ENCODE measurements at regions not wholly inside any gene's neighbourhood (a gene's known extent, or its start where the extent isn't known, plus 50 kb on each side); places are given as distances from the start of the nearest gene placed in this dataset.

DNA sequence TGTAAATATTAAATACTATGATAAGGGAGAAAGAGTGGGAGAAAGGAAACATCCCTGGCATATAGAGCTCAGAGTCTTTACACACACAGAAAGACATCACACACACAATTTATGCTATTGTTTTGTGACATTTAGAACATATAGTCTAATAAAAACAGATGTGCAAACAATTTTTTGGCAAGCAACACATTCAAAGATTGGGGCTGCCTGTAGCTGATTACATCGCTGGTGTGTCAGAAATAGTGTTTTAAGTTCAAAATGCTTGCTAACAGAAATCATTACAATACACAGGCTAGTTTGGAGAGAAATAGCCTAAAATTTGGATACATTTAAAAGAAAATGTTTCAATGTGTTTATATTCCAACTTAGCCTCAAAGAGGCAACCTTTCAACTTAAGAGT lies 256.7 kb upstream of the NPVF start:
- CTCF ChIA-PET: no interaction called here
- no peak for DNase-seq (ENCODE audit: low read depth, low spot score)

DNA sequence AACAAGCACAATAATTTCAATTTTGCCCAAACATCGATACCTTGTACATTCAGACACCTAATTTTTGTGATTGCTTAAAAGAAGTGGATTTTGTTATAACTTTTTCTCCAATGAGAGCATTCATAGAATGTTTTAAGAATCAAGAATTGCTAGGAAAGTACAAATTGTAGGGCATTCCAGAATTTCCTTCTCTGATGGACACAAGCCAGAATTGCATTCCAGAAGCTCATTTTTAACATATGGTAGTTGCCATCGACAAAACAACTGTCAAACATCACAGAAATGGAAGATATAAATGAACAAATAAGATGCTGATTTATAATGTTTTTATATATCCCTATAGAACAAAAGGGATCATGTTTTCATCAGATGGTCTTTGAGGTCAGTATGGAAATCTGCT lies 258.4 kb upstream of the NPVF start:
- no peak overlapping the region for H3K4me3 ChIP-seq (ENCODE audit: low read depth, low read length)
- ChIA-PET CTCF (no interaction called here), POLR2A (no interaction called here)
- TF ChIP-seq, protein P1, sequence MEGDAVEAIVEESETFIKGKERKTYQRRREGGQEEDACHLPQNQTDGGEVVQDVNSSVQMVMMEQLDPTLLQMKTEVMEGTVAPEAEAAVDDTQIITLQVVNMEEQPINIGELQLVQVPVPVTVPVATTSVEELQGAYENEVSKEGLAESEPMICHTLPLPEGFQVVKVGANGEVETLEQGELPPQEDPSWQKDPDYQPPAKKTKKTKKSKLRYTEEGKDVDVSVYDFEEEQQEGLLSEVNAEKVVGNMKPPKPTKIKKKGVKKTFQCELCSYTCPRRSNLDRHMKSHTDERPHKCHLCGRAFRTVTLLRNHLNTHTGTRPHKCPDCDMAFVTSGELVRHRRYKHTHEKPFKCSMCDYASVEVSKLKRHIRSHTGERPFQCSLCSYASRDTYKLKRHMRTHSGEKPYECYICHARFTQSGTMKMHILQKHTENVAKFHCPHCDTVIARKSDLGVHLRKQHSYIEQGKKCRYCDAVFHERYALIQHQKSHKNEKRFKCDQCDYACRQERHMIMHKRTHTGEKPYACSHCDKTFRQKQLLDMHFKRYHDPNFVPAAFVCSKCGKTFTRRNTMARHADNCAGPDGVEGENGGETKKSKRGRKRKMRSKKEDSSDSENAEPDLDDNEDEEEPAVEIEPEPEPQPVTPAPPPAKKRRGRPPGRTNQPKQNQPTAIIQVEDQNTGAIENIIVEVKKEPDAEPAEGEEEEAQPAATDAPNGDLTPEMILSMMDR (IDR thresholded peaks at IDR 0.05; ENCODE audit: insufficient read depth, low read length, missing control alignments): no peak
- DNase-seq (ENCODE audit: low read depth, low spot score): no peak

More for the DNA sequence above, 256.7 kb upstream of the NPVF start:
- no peak overlapping the region for H3K4me3 ChIP-seq (ENCODE audit: low read depth, low read length)
- TF ChIP-seq, protein P1 (IDR thresholded peaks at IDR 0.05; ENCODE audit: insufficient read depth, low read length, missing control alignments): no peak
- POLR2A ChIA-PET: no interaction called here

DNA sequence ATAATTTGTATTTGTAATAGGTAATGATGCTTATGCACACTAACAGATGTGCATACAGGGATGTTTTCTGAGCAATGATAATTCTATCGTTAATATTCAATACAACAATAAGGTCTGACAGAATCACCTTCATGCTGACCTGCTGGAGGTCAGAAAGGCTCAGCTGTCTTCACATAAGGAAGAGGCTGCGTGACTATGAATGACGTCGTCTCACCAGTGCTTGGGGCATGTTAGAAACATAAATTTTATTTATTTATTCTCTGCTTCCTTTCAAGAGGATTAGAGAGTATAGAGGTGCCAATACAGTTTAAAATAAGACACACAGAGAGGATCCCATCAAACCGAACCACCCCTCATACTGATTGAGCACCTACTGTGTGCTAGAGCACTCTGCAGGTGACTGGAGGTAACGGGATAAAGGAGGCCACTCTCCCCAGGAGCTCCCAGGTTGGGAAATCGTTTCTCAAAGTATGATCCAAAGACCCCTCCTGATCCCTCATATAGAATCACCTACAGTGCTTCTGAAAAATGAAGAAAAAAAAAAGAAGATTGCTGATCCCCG lies 265.6 kb upstream of the NPVF start:
- ChIA-PET POLR2A (no interaction called here), CTCF (no interaction called here)
- no peak for DNase-seq (ENCODE audit: low read depth, low spot score)
- no peak overlapping the region for H3K4me3 ChIP-seq (ENCODE audit: low read depth, low read length)
- TF ChIP-seq, protein P1 (IDR thresholded peaks at IDR 0.05; ENCODE audit: insufficient read depth, low read length, missing control alignments): no peak

DNA sequence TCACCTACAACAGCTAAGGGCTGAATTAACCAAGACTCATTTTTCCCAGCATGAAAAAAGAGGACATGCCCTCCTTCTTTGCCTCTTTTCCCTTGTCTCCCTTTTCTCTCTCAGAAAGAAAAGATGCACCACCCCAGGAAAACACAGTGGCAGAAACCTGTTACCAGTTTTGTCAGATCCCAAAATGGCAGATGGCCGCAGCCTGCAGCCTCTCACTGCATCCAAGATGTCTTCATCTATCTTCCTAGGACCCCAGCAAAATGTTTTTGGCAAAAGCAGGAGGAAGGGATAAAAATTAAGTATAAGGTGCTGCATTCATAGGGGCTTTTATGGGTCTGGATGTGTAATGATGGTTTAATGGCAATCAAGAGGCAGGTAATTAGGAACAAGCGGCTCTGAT lies 266.6 kb upstream of the NPVF start:
- TF ChIP-seq, protein P1 (IDR thresholded peaks at IDR 0.05; ENCODE audit: insufficient read depth, low read length, missing control alignments): no peak
- no peak for DNase-seq (ENCODE audit: low read depth, low spot score)
- no peak overlapping the region for H3K4me3 ChIP-seq (ENCODE audit: low read depth, low read length)
- ChIA-PET CTCF (no interaction called here), POLR2A (no interaction called here)

- TF ChIP-seq, protein P1 (IDR thresholded peaks at IDR 0.05; ENCODE audit: insufficient read depth, low read length, missing control alignments): no peak
- DNase-seq (ENCODE audit: low read depth, low spot score): no peak
- CTCF ChIA-PET: no interaction called here
- no peak overlapping the region for H3K4me3 ChIP-seq (ENCODE audit: low read depth, low read length)
- POLR2A ChIA-PET: no interaction called here
These were observed 267.3 kb upstream of the NPVF start for GRCh38 chr7:25495342-25496250.

DNA sequence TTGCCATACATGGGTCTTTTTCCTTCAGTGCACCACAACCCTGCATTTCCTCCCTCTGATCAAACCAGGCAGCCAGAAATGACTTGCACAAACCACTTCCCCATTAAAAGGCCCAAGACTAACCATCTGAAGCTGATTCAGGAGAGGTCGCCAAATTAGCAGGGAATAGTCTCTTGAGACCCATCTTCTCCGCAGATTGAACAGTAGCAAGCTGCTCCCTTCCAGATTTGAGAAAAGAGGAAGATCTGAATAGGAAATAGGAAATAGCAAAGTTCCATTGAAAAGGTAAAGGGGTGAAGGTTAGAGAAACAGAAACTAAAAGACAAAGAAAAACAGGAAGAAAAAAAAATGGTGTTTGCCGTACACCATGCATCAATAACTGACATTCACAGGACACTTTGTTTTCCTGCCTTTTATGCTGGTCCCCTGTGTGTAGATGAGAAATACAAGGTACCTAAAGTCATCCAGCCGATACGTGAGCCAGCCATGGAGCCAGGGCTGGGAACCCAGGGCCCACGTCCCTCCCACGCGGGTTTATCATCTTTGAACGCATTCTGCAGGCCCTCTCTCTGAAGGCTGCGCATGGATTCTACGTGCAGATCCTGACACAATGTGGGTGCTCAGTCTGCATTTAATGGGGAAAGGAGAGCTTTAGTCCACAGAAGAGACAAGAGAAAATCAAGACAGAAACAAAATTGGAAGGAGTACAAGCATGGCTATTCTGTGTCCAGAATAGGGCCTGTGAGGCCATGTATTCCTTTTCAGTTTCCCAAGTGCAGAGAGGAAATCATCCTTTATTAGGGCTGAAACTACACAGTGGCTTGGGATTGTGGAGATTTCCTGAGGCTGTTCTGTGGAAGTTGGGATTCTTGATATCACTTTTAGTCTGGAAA lies 268.4 kb upstream of the NPVF start:
- TF ChIP-seq, protein P1 (IDR thresholded peaks at IDR 0.05; ENCODE audit: insufficient read depth, low read length, missing control alignments): no peak
- POLR2A ChIA-PET: no interaction called here
- no peak for DNase-seq (ENCODE audit: low read depth, low spot score)
- no peak overlapping the region for H3K4me3 ChIP-seq (ENCODE audit: low read depth, low read length)
- CTCF ChIA-PET: no interaction called here

Measured in AG04449 (cell line).